ENCODE measurements at regions not wholly inside any gene's neighbourhood (a gene's known extent, or its start where the extent isn't known, plus 50 kb on each side); places are given as distances from the start of the nearest gene placed in this dataset.
"Not testable (repeated sequence)": the region's sequence is repeated elsewhere in the genome, so short reads cannot be mapped to it uniquely, and the experiment has no call there.

GRCh38 chr15:34512628-34513027, 70.8 kb downstream of the GOLGA8B start:
- no peak for DNase-seq (ENCODE audit: low spot score in 2 of 2)
- no peaks in the 10 kb centered on the region for H3K36me3 ChIP-seq
- H3K9me3 ChIP-seq = no peaks in the 10 kb centered on the region
- H3K27me3 ChIP-seq = peaks cover 18% of the 10 kb centered on the region
- H3K27ac ChIP-seq = no peak overlapping the region
- peaks cover 25% of the 10 kb centered on the region for H3K4me1 ChIP-seq
- no peak overlapping the region for H3K4me3 ChIP-seq
- TF ChIP-seq POLR2A (IDR thresholded peaks at IDR 0.05) (no peak), EP300 (IDR thresholded peaks at IDR 0.05) (no peak), CTCF (IDR thresholded peaks at IDR 0.05) (no peak), POLR2AphosphoS5 (IDR thresholded peaks at IDR 0.05) (no peak)
- 60% methylated on average over 4 of the region's 4 CpGs for WGBS

- Histone ChIP-seq H3K9me3 (no peaks in the 10 kb centered on the region), H3K4me3 (no peak overlapping the region), H3K36me3 (no peaks in the 10 kb centered on the region), H3K27ac (no peak overlapping the region), H3K27me3 (peaks cover 27% of the 10 kb centered on the region), H3K4me1 (peaks cover 7% of the 10 kb centered on the region)
- no peak for DNase-seq (ENCODE audit: low spot score in 2 of 2)
- 72% methylated on average over 4 of the region's 4 CpGs for WGBS
- TF ChIP-seq EP300 (IDR thresholded peaks at IDR 0.05) = no peak
- no peak for TF ChIP-seq CTCF (IDR thresholded peaks at IDR 0.05)
- no peak for TF ChIP-seq POLR2AphosphoS5 (IDR thresholded peaks at IDR 0.05)
- no peak for TF ChIP-seq POLR2A (IDR thresholded peaks at IDR 0.05)
Measured at GRCh38 chr15:34501131-34501530, 63.5 kb upstream of the GOLGA8A start.

GRCh38 chr15:34496207-34496995, 58.8 kb upstream of the GOLGA8A start:
- Histone ChIP-seq H3K4me1 (peaks cover 24% of the 10 kb centered on the region), H3K27ac (no peak overlapping the region), H3K27me3 (peaks cover 71% of the 10 kb centered on the region), H3K9me3 (no peaks in the 10 kb centered on the region), H3K36me3 (no peaks in the 10 kb centered on the region), H3K4me3 (peak overlapping the region; percentile 13)
- TF ChIP-seq POLR2A (IDR thresholded peaks at IDR 0.05) (no peak), EP300 (IDR thresholded peaks at IDR 0.05) (no peak), POLR2AphosphoS5 (IDR thresholded peaks at IDR 0.05) (no peak), CTCF (IDR thresholded peaks at IDR 0.05) (no peak)
- no peak for DNase-seq (ENCODE audit: low spot score in 2 of 2)
- WGBS = 22% methylated on average over 21 of the region's 30 CpGs

- not testable (repeated sequence) for H3K9me3 ChIP-seq; DNase-seq (ENCODE audit: low spot score in 2 of 2); H3K36me3 ChIP-seq; H3K27ac ChIP-seq
- Histone ChIP-seq H3K4me1 (peaks cover 24% of the 10 kb centered on the region), H3K27me3 (peaks cover 78% of the 10 kb centered on the region), H3K4me3 (peak overlapping the region; percentile 13)
- 36% methylated on average over 9 of the region's 26 CpGs for WGBS
Measured at GRCh38 chr15:34495707-34496106, 58.1 kb upstream of the GOLGA8A start.

GRCh38 chr15:34494084-34494399, 56.4 kb upstream of the GOLGA8A start:
- Histone ChIP-seq H3K4me1 (peaks cover 24% of the 10 kb centered on the region), H3K4me3 (peak overlapping the region; percentile 4), H3K27ac (no peak overlapping the region), H3K9me3 (no peaks in the 10 kb centered on the region), H3K36me3 (no peaks in the 10 kb centered on the region), H3K27me3 (peaks cover 89% of the 10 kb centered on the region)
- whole genome bisulfite sequencing = 7% methylated on average over 15 of the region's 20 CpGs
- TF ChIP-seq POLR2A (IDR thresholded peaks at IDR 0.05) (no peak), EP300 (IDR thresholded peaks at IDR 0.05) (no peak), CTCF (IDR thresholded peaks at IDR 0.05) (no peak), POLR2AphosphoS5 (IDR thresholded peaks at IDR 0.05) (no peak)
- no peak for DNase-seq (ENCODE audit: low spot score in 2 of 2)

- H3K27me3 ChIP-seq = peaks cover 87% of the 10 kb centered on the region
- DNase-seq (ENCODE audit: low spot score in 2 of 2) = no peak
- H3K9me3 ChIP-seq = no peaks in the 10 kb centered on the region
- no peak overlapping the region for H3K27ac ChIP-seq
- H3K36me3 ChIP-seq = no peaks in the 10 kb centered on the region
- TF ChIP-seq POLR2AphosphoS5 (IDR thresholded peaks at IDR 0.05) (no peak), EP300 (IDR thresholded peaks at IDR 0.05) (no peak), POLR2A (IDR thresholded peaks at IDR 0.05) (no peak)
- peaks cover 24% of the 10 kb centered on the region for H3K4me1 ChIP-seq
- H3K4me3 ChIP-seq = no peak overlapping the region
- WGBS = 44% methylated on average over 1 of the region's 1 CpG
Measured at GRCh38 chr15:34493001-34493400, 55.4 kb upstream of the GOLGA8A start.

GRCh38 chr15:34491488-34491887, 53.9 kb upstream of the GOLGA8A start:
- H3K27ac ChIP-seq; H3K4me3 ChIP-seq; H3K36me3 ChIP-seq; H3K9me3 ChIP-seq; DNase-seq (ENCODE audit: low spot score in 2 of 2): not testable (repeated sequence)
- WGBS = 94% methylated on average over 1 of the region's 1 CpG
- Histone ChIP-seq H3K4me1 (peaks cover 20% of the 10 kb centered on the region), H3K27me3 (peaks cover 74% of the 10 kb centered on the region)

Data from suprapubic skin (tissue), 4 donors.